Hematopoietic multipotent progenitor cell treated with erythropoietin and hydrocortisone succinate and interleukin-3 and kit ligand, for 17 days (in vitro differentiated cells): ENCODE measurements at regions not wholly inside any gene's neighbourhood (a gene's known extent, or its start where the extent isn't known, plus 50 kb on each side); places are given as distances from the start of the nearest gene placed in this dataset.
A peak's percentile ranks its signal among the peaks of the same experiment; 100 is the strongest.
"Not testable (repeated sequence)": the region's sequence is repeated elsewhere in the genome, so short reads cannot be mapped to it uniquely, and the experiment has no call there.

Source experiments
- DNase-seq: peaks from one replicate; pipeline ENCODE4 v3.0.0-alpha.2; 2015; ENCODE audit warnings: low spot score

DNA sequence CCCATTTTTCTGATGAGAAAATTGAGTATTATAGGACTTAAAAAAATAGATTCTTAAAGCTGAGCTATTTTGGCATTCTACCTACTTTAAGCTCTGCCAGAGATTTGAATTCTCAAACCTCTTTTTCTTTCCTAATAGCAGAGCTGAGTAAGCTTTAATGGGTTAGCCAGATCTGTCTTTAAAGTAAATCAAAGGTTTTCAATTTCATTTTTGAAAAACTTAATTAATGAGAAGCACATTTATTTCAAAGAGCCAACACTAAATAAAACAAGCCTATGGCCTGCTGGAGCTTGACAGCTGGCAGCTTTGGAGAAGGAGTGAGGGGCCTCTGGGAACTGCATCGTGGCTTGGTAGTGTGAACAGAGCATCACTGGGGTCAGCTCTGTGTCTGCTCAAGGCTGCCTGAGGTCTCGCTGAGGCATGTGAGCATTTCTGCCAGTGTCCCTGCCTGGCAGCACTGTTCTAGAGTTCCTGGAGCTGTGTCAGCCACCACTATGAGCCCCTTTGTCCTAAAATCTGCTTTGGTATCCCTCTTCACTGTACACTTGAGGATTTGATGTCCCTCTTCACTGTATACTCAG lies 50.4 kb upstream of the PRSS23 start:
- DNase-seq: no peak

DNA sequence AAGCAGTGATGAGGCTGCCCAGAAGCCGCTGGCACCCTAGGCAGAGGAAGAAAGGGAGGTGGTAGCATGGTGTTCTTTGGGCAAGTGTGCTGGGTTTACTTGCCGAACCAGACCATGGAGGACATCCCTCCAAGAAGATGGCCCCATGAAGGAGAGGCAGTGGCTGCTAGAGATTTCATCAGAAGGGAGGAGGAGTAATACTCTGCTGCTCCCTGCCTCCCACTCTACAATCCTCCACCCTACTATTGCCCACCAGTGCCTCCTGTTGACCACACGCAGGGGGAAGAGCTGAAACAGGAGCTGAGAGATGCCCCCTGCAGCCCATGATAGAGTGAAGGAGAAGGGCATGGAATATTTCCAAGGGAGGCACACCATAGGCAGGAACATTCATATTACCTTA lies 51.0 kb upstream of the PRSS23 start:
- no peak for DNase-seq

DNA sequence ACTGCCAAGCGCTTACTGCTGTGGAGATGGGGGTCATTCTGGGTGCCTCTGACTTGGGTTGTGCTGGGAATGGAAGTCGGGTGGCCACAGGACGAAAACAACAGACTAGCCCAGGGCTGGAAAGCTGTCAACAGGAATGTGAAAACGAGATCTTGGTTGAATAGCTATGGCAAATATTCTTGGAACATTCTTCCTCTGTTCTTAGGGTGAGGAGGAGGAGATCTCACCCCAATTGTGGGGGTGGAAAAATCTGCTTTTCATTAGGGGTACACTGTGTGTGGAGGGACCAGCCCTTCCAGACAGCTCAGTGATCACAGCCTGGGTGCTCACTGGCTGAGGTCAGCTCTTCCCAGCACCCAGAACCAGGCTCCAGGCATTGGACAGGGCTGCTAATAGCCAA lies 52.0 kb upstream of the PRSS23 start:
- DNase-seq: no peak

DNA sequence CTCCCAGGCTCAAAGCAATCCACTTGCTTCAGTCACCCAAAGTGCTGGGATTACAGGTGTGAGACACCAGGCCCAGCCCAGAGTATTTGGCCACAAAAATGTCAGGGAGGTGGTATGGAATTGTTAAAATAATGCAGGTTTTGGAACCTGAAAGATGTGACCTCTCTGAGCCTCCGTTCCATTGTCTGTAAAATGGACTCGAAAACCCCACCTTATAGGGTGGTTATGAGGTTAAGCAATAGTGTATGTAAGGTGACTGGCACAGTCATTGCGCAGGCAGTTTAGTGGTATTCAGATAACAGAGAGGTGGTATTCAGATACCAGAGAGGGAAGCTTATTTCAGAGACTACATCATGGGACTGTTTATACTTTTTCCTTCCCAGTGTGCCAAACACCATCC lies 52.5 kb upstream of the PRSS23 start:
- DNase-seq: no peak

DNA sequence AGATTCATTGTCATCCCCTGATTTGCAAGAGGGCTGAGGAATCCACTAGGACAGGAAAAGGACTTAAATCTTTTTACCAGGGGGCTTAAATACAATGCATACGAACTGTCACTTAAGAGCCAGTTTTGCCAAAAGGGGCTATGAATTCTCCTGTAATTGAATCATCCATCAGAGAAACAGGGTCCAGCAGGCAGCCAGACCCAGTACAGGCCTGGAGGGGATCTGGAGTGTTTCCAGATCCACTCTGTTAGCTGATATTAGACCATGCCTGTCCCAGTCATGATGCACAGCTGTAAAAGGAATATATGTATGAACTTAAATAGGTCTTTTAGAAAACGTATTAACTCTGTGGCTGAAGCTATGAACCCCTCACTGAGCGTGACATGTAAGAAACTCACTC lies 53.8 kb upstream of the PRSS23 start:
- no peak for DNase-seq

- no peak for DNase-seq
These were observed 54.8 kb upstream of the PRSS23 start for GRCh38 chr11:86745571-86745970.

DNA sequence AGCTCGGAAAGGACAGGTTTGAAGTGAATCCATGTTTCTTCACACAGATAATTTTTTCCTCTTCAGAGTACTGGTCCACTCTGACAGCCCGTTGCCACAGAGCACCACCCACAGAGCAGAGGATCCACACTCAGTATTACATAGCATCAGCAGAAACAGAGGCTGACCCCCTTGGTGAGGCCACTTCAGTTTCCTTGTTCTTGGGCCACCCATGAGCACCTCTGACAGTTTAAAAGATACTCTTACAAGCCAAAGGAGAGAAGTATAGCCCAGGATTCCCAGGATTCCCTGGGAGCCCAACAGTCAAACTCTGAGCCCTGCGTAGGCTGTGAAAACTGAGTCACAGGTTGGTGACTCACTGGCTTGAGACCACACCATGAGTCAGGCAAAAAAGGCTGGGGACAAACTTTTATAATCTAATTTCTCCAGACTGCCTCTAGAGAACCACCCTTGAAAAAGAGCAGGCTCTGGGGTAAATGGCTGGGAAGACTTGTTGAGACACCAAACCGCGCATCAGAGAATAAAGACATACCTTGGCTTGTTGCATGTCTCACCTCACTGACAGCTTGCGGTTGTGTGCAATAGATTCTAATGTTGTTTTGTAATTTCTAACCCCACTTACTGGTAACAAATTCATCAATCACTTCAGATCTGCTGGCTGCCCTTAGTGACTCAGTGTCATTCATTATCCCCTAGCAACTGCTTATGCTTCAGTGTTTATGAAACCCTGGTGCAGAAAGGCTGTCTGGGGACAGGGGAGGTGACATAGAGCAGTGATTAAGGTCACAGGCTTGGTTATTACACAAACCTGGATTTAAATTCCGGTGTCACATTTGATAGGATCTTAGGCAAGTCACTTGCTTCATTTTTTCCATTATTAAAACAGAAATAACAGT lies 56.9 kb upstream of the PRSS23 start:
- peak; percentile 57 for DNase-seq

DNA sequence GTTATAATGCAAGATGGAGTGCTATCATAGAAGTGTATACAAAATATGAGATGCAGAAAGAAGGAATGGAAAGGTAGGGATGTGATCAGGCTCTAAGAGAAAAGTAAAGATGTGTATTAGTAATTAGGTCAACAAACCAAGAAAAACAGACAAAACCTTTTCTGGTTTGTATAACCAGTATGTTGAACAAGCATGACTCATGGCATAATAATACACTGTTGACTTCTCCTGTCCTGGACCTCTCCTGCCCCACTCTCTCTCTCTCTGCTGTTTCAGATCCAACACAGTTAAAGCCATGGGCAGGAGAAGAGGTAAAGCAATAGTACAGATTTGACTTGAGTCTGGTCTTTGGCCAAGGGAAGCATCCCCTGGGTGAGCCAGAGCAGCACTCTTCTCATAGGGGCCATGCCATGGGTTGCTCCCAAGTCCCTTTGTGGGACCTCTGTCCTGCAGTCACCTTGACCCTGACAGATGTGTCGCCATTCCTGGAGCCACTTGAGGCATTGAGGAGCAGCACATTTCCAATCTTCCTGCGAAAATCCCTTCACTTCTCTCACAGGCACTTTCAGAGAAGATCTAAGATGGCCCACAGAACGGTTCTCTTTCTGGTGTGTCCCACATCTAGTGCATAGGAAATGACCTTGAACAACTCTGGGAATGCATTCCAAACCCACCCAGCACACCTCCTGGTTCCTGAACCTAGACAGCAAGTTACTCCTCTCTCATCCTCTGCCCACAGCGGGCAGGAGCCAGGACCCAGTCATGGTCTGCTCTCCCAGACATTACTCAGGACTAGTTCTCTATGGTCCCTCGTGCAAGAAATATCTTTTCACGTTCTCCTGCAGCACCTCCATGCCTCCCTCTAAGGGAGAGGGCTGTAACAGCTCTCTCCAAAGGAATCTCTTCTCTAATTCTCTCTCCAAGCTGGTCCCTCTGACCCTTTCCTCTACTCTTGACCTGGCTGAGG lies 58.2 kb upstream of the PRSS23 start:
- no peak for DNase-seq

DNA sequence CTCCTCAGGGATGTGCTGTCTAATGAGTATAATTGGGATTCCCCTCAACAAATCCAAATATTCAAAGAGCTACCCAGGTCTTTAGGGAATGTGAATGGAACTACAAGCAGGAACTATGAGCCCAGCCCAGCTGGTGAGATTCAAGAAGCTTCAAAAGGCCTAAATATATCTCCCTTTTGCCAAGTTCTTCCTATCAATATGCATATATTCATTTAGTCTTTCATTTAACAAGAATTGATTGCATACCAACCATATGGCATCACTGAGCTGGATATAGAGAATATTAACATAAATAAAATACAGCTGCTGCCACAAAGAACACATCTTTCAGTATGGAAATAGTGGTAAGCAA lies 58.9 kb upstream of the PRSS23 start:
- no peak for DNase-seq

GRCh38 chr11:86740628-86741483 lies 59.5 kb upstream of the PRSS23 start:
- DNase-seq: peak; percentile 25

DNA sequence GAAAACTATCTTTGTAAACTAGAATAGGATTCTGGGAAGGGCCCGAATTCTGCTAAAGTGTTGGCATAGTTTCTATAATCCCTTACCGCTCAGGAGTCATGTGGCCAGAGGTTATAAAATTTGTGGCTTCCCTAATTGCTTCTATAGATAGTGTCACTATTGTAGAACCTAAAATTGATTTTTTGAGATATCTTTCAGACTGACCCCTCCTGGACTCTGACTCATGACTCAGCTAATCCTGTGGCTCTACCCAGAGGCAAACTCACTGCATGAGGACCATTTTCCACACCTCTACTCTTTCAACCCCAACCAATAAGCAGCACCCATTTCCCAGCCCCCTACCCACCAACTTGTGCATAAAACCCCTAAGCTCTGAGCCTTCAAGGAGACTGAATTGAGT lies 61.8 kb upstream of the PRSS23 start:
- no peak for DNase-seq

- no peak for DNase-seq
These were observed 62.6 kb upstream of the PRSS23 start for GRCh38 chr11:86737737-86738136.

GRCh38 chr11:86737230-86737629 lies 63.1 kb upstream of the PRSS23 start:
- DNase-seq: no peak

DNA sequence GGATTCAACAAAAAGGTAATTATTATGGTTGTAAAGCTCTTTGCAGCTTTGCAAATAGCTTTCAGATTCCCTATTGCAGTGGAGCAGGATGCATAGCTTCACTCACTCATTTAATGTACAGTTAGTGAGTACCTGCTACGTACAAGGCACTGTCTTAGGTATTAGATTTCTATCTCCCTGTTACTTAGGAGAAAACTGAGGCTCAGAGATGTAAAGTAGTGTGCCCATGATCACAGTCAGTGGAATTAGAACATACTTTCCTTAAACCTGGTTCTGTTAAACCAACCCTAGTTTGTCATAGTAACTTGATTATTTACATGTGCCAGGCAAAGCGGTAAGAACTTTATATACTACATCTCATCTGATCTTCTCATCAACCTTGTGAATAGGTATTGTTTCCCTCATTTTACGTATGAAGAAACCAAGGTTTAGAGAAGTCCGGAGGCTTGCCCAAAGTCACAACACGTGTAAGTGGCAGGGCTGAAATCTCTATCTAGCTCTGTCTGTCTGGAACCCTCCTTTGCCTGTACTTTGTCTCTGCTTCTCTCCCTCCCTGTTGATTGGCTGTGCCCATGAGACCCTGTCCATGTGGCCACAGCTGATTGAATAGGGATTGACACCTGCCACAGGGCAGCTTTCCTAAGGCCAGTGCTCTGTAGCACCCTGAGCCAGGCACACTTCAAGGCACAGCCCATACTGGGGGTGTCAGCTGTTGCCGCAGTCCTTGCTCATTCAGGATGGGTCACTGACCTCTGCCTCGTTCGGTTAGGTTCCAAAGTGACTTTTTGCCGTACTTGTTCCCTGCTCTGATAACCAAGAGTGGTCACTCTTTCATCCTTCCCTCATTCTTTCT lies 63.8 kb upstream of the PRSS23 start:
- no peak for DNase-seq

- DNase-seq: no peak
These were observed 63.3 kb upstream of the ME3 start for GRCh38 chr11:86735451-86736290.

DNA sequence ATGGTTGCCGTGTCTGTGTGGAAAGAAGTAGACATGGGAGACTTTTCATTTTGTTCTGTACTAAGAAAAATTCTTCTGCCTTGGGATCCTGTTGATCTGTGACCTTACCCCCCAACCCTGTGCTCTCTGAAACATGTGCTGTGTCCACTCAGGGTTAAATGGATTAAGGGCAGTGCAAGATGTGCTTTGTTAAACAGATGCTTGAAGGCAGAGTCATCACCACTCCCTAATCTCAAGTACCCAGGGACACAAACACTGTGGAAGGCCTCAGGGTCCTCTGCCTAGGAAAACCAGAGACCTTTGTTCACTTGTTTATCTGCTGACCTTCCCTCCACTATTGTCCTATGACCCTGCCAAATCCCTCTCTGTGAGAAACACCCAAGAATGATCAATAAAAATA lies 60.3 kb upstream of the ME3 start:
- DNase-seq: not testable (repeated sequence)

DNA sequence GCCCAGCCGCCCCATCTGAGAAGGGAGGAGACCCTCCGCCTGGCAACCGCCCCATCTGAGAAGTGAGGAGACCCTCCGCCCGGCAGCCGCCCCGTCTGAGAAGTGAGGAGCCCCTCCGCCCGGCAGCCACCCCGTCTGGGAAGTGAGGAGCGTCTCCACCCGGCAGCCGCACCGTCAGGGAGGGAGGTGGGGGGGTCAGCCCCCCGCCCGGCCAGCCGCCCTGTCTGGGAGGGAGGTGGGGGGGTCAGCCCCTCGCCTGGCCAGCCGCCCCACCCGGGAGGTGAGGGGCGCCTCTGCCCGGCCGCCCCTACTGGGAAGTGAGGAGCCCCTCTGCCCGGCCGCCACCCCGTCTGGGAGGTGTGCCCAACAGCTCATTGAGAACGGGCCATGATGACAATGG lies 59.9 kb upstream of the ME3 start:
- DNase-seq: not testable (repeated sequence)

GRCh38 chr11:86729576-86729975 lies 57.2 kb upstream of the ME3 start:
- not testable (repeated sequence) for DNase-seq

GRCh38 chr11:86728562-86728961 lies 56.1 kb upstream of the ME3 start:
- no peak for DNase-seq
